Fibroblast of lung (primary cell): ENCODE measurements at regions not wholly inside any gene's neighbourhood (a gene's known extent, or its start where the extent isn't known, plus 50 kb on each side); places are given as distances from the start of the nearest gene placed in this dataset.

Experiments used
- DNase-seq, 2 donors: peaks; one replicate each; pipeline versions ENCODE4 v3.0.0 to v3.0.0-alpha.2; 2010; ENCODE audit warnings: low read depth in 2 of 2
- H2AFZ ChIP-seq: 2 replicates; pipeline ENCODE4 v1.5.1; 2012; ENCODE audit warnings: low read length, control low read depth, inconsistent platforms
- H3K27ac ChIP-seq: 2 replicates; pipeline ENCODE4 v1.5.1; 2011; ENCODE audit warnings: low read length, control low read depth; ENCODE audit not compliant: insufficient read depth
- H3K27me3 ChIP-seq: 2 replicates; pipeline ENCODE4 v1.5.1; 2011; ENCODE audit warnings: mild to moderate bottlenecking, low read length; ENCODE audit not compliant: control insufficient read depth, insufficient read depth
- H3K36me3 ChIP-seq: 2 replicates; pipeline ENCODE4 v1.5.1; 2011; ENCODE audit warnings: low read length; ENCODE audit not compliant: control insufficient read depth, insufficient read depth
- H3K4me1 ChIP-seq: 2 replicates; pipeline ENCODE4 v1.5.1; 2011; ENCODE audit warnings: low read length; ENCODE audit not compliant: control insufficient read depth, insufficient read depth; ENCODE audit errors: extremely low read depth
- H3K4me2 ChIP-seq: 2 replicates; pipeline ENCODE4 v1.5.1; 2011; ENCODE audit warnings: low read length, control low read depth; ENCODE audit not compliant: insufficient read depth; ENCODE audit errors: extremely low read depth
- H3K4me3 ChIP-seq, 4 experiments: fragments of 200-600 bp in 1 of 4; sonication (generic) in 1 of 4; replicated peaks in 1 of 4; 2 replicates each; pipeline ENCODE4 v1.5.1; 2011 to 2016; ENCODE audit warnings: low read length in 4 of 4, low read depth in 3 of 4, mild to moderate bottlenecking in 3 of 4, control low read depth in 2 of 4, inconsistent platforms in 1 of 4, mixed read lengths in 1 of 4; ENCODE audit not compliant: insufficient read depth in 1 of 4; ENCODE audit errors: control extremely low read depth in 1 of 4
- H3K79me2 ChIP-seq: 2 replicates; pipeline ENCODE4 v1.5.1; 2012; ENCODE audit warnings: mild to moderate bottlenecking, low read length, inconsistent platforms; ENCODE audit not compliant: control insufficient read depth, insufficient read depth
- H3K9ac ChIP-seq: 2 replicates; pipeline ENCODE4 v1.5.1; 2011; ENCODE audit warnings: mild to moderate bottlenecking, low read length, control low read depth; ENCODE audit not compliant: insufficient read depth
- H3K9me3 ChIP-seq: 2 replicates; pipeline ENCODE4 v1.5.1; 2012; ENCODE audit warnings: low read depth, low read length; ENCODE audit not compliant: control insufficient read depth, insufficient read depth
- H4K20me1 ChIP-seq: 2 replicates; pipeline ENCODE4 v1.5.1; 2011; ENCODE audit warnings: low read length; ENCODE audit not compliant: control insufficient read depth, insufficient read depth; ENCODE audit errors: extremely low read depth
- EZH2 ChIP-seq: IDR thresholded peaks from 2 replicates; pipeline ENCODE4 v1.5.1; 2012; ENCODE audit warnings: low read length, control low read depth, mild to moderate bottlenecking; ENCODE audit errors: missing control alignments
- TF ChIP-seq, protein P1 (sequence below), 2 donors: IDR thresholded peaks in 1 of 2; conservative IDR thresholded peaks in 1 of 2; 1 replicate in 1 of 2; 2 replicates in 1 of 2; pipeline ENCODE4 v1.5.1; 2011 to 2012; ENCODE audit warnings: low read length in 2 of 2, control low read depth in 1 of 2, inconsistent platforms in 1 of 2, low read depth in 1 of 2, mild to moderate bottlenecking in 1 of 2

DNA sequence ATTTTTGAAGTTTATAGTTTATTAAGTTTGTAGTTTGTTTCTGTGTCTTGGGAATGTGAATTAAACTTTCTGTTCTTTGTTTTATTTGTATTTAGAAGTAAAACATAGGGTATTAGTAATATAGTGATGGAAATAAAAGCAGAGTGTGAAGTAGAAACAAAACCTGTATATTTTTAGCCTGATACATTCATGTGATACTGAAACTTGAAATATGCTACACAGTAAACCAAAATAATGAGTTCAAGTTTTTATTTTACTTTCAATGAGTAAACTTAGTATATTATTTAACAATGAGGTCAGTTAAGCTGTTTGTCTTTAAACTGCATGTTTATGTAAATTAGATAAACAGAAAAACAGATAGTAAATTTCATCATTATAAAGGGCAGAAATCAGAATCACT, 1592.6 kb downstream of the GRIK2 start:
- no peak for DNase-seq
- Histone ChIP-seq H3K4me1 (no peaks in the 10 kb centered on the region), H3K4me2 (no peak overlapping the region), H2AFZ (no peak overlapping the region), H3K79me2 (no peaks in the 10 kb centered on the region), H3K4me3 (no peak overlapping the region), H3K27ac (no peak overlapping the region), H3K9ac (no peak overlapping the region), H4K20me1 (no peaks in the 10 kb centered on the region), H3K27me3 (no peaks in the 10 kb centered on the region), H3K9me3 (no peaks in the 10 kb centered on the region), H3K36me3 (no peaks in the 10 kb centered on the region)
- TF ChIP-seq EZH2, result no peak
- TF ChIP-seq, protein P1, sequence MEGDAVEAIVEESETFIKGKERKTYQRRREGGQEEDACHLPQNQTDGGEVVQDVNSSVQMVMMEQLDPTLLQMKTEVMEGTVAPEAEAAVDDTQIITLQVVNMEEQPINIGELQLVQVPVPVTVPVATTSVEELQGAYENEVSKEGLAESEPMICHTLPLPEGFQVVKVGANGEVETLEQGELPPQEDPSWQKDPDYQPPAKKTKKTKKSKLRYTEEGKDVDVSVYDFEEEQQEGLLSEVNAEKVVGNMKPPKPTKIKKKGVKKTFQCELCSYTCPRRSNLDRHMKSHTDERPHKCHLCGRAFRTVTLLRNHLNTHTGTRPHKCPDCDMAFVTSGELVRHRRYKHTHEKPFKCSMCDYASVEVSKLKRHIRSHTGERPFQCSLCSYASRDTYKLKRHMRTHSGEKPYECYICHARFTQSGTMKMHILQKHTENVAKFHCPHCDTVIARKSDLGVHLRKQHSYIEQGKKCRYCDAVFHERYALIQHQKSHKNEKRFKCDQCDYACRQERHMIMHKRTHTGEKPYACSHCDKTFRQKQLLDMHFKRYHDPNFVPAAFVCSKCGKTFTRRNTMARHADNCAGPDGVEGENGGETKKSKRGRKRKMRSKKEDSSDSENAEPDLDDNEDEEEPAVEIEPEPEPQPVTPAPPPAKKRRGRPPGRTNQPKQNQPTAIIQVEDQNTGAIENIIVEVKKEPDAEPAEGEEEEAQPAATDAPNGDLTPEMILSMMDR (conservative IDR thresholded peaks at IDR 0.05 in 1 of 2, IDR thresholded peaks at IDR 0.05 in 1 of 2; ENCODE audit: low read depth in 1 of 2, low read length in 2 of 2), result no peak

GRCh38 chr6:102984357-102984756, 1590.8 kb downstream of the GRIK2 start:
- Histone ChIP-seq H2AFZ (no peak overlapping the region), H4K20me1 (no peaks in the 10 kb centered on the region), H3K27me3 (no peaks in the 10 kb centered on the region), H3K79me2 (no peaks in the 10 kb centered on the region), H3K4me3 (no peak overlapping the region), H3K36me3 (no peaks in the 10 kb centered on the region), H3K4me2 (no peak overlapping the region), H3K9me3 (no peaks in the 10 kb centered on the region), H3K27ac (no peak overlapping the region), H3K4me1 (no peaks in the 10 kb centered on the region), H3K9ac (no peak overlapping the region)
- DNase-seq, result no peak
- TF ChIP-seq EZH2, result no peak
- TF ChIP-seq, protein P1 (conservative IDR thresholded peaks at IDR 0.05 in 1 of 2, IDR thresholded peaks at IDR 0.05 in 1 of 2; ENCODE audit: low read depth in 1 of 2, low read length in 2 of 2), result no peak

- Histone ChIP-seq H3K4me1 (no peaks in the 10 kb centered on the region), H3K27me3 (no peaks in the 10 kb centered on the region), H3K9ac (no peak overlapping the region), H3K4me3 (no peak overlapping the region), H3K4me2 (no peak overlapping the region), H3K27ac (no peak overlapping the region), H3K9me3 (no peaks in the 10 kb centered on the region), H2AFZ (no peak overlapping the region), H3K79me2 (no peaks in the 10 kb centered on the region), H4K20me1 (no peaks in the 10 kb centered on the region), H3K36me3 (no peaks in the 10 kb centered on the region)
- no peak for DNase-seq
- TF ChIP-seq, protein P1 (conservative IDR thresholded peaks at IDR 0.05 in 1 of 2, IDR thresholded peaks at IDR 0.05 in 1 of 2; ENCODE audit: low read depth in 1 of 2, low read length in 2 of 2), result no peak
- TF ChIP-seq EZH2, result no peak
Measured at GRCh38 chr6:102981490-102982015, 1588.0 kb downstream of the GRIK2 start.
